ENCODE measurements at regions not wholly inside any gene's neighbourhood (a gene's known extent, or its start where the extent isn't known, plus 50 kb on each side); places are given as distances from the start of the nearest gene placed in this dataset.

GRCh38 chr13:111008351-111008750, 93.5 kb upstream of the ANKRD10 start:
- no peaks in the 10 kb centered on the region for H3K27me3 ChIP-seq (ENCODE audit: control insufficient read depth, insufficient read depth, low read length)
- H3K36me3 ChIP-seq (ENCODE audit: control insufficient read depth, insufficient read depth, low read length) = no peaks in the 10 kb centered on the region
- TF ChIP-seq CTCF (IDR thresholded peaks at IDR 0.05; ENCODE audit: insufficient read depth, low read length, severe bottlenecking) = no peak
- H3K4me3 ChIP-seq (ENCODE audit: low read depth, low read length) = no peak overlapping the region
- FAIRE-seq (no peak), DNase-seq (ENCODE audit: low read depth) (no peak)

- H3K36me3 ChIP-seq (ENCODE audit: control insufficient read depth, insufficient read depth, low read length) = no peaks in the 10 kb centered on the region
- no peak for DNase-seq (ENCODE audit: low read depth)
- no peak for FAIRE-seq
- TF ChIP-seq CTCF (IDR thresholded peaks at IDR 0.05; ENCODE audit: insufficient read depth, low read length, severe bottlenecking) = no peak
- no peak overlapping the region for H3K4me3 ChIP-seq (ENCODE audit: low read depth, low read length)
- no peaks in the 10 kb centered on the region for H3K27me3 ChIP-seq (ENCODE audit: control insufficient read depth, insufficient read depth, low read length)
These were observed 92.3 kb upstream of the ANKRD10 start for GRCh38 chr13:111007209-111007608.

GRCh38 chr13:111006506-111007031, 91.7 kb upstream of the ANKRD10 start:
- no peak for FAIRE-seq
- H3K36me3 ChIP-seq (ENCODE audit: control insufficient read depth, insufficient read depth, low read length) = no peaks in the 10 kb centered on the region
- TF ChIP-seq CTCF (IDR thresholded peaks at IDR 0.05; ENCODE audit: insufficient read depth, low read length, severe bottlenecking) = no peak
- H3K27me3 ChIP-seq (ENCODE audit: control insufficient read depth, insufficient read depth, low read length) = no peaks in the 10 kb centered on the region
- no peak overlapping the region for H3K4me3 ChIP-seq (ENCODE audit: low read depth, low read length)
- DNase-seq (ENCODE audit: low read depth) = peak; percentile 31

- no peak for DNase-seq (ENCODE audit: low read depth)
- no peaks in the 10 kb centered on the region for H3K36me3 ChIP-seq (ENCODE audit: control insufficient read depth, insufficient read depth, low read length)
- no peak for FAIRE-seq
- no peak overlapping the region for H3K4me3 ChIP-seq (ENCODE audit: low read depth, low read length)
- TF ChIP-seq CTCF (IDR thresholded peaks at IDR 0.05; ENCODE audit: insufficient read depth, low read length, severe bottlenecking) = no peak
- H3K27me3 ChIP-seq (ENCODE audit: control insufficient read depth, insufficient read depth, low read length) = no peaks in the 10 kb centered on the region
These were observed 91.1 kb upstream of the ANKRD10 start for GRCh38 chr13:111005808-111006505.

- Histone ChIP-seq H3K4me3 (ENCODE audit: low read depth, low read length) (no peak overlapping the region), H3K27me3 (ENCODE audit: control insufficient read depth, insufficient read depth, low read length) (no peaks in the 10 kb centered on the region), H3K36me3 (ENCODE audit: control insufficient read depth, insufficient read depth, low read length) (no peaks in the 10 kb centered on the region)
- peak; percentile 32 for FAIRE-seq
- peak; percentile 12 for DNase-seq (ENCODE audit: low read depth)
- no peak for TF ChIP-seq CTCF (IDR thresholded peaks at IDR 0.05; ENCODE audit: insufficient read depth, low read length, severe bottlenecking)
These were observed 90.5 kb upstream of the ANKRD10 start for GRCh38 chr13:111005364-111005763.

GRCh38 chr13:111004444-111004843, 89.6 kb upstream of the ANKRD10 start:
- no peak for DNase-seq (ENCODE audit: low read depth)
- no peak for TF ChIP-seq CTCF (IDR thresholded peaks at IDR 0.05; ENCODE audit: insufficient read depth, low read length, severe bottlenecking)
- H3K36me3 ChIP-seq (ENCODE audit: control insufficient read depth, insufficient read depth, low read length) = no peaks in the 10 kb centered on the region
- FAIRE-seq = no peak
- no peaks in the 10 kb centered on the region for H3K27me3 ChIP-seq (ENCODE audit: control insufficient read depth, insufficient read depth, low read length)
- no peak overlapping the region for H3K4me3 ChIP-seq (ENCODE audit: low read depth, low read length)
